HCT116 (cell line): ENCODE measurements at regions not wholly inside any gene's neighbourhood (a gene's known extent, or its start where the extent isn't known, plus 50 kb on each side); places are given as distances from the start of the nearest gene placed in this dataset.

Experiments used
- EZH2 ChIP-seq: fragments of 200-600 bp; sonication (generic); IDR thresholded peaks from 2 replicates; pipeline ENCODE4 v1.6.1; 2017; ENCODE audit warnings: antibody characterized with exemption, mixed run types
- POLR2A ChIP-seq: IDR thresholded peaks from 2 replicates; pipeline ENCODE4 v1.7.0; 2011; ENCODE audit warnings: borderline replicate concordance; ENCODE audit not compliant: insufficient read depth, insufficient read length; ENCODE audit errors: extremely low read depth
- POLR2AphosphoS5 ChIP-seq: IDR thresholded peaks from 2 replicates; pipeline ENCODE4 v1.6.1; 2011; ENCODE audit warnings: mild to moderate bottlenecking, low read depth, low read length, moderate library complexity
- TF ChIP-seq, protein P1 (sequence below), 3 experiments: fragments of 200-600 bp in 1 of 3; sonication (generic) in 1 of 3; IDR thresholded peaks in 2 of 3; conservative IDR thresholded peaks in 1 of 3; 2 replicates each; pipeline ENCODE4 v1.5.1; 2012 to 2017; ENCODE audit warnings: low read depth in 2 of 3, low read length in 2 of 3, antibody characterized with exemption in 1 of 3, borderline replicate concordance in 1 of 3, control low read depth in 1 of 3, mild to moderate bottlenecking in 1 of 3, mixed read lengths in 1 of 3, mixed run types in 1 of 3, moderate library complexity in 1 of 3; ENCODE audit not compliant: insufficient read depth in 1 of 3
- TF ChIP-seq, protein P2 (sequence below): IDR thresholded peaks from 2 replicates; pipeline ENCODE4 v1.6.1; 2012

DNA sequence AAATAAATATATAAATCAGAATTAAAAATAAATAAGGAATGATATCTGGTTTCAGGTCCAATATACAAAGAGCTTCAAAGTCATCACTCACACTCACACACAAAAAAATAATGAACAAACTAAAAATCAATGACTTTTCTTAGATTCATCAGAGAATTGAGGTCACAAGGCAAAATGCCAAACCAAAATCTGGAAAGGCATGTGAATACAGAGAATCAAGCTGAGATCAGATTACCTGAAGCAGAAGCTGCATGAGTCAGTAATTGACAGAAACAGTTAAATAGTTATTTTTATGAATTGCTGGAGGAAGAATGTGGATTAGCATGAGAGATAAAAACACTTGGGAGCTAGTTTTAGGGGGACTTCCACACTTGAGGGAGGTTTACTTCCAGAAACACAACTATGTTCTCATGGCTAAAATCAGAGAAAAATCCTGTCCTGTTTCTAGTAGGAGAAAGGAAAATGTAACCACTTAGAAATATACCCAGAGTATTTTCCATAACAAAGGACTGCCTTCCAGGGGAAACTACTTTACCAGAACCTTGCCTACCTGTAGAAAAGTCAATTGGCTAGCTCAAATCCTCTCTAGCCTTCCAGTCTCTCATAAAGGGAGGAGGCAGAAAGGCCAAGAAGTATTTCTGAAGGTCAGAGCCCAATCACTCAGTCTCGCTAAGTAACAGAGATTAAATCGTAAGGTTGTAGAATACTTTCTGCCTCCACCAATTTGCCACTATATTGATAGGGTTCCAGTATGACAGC lies 536.6 kb upstream of the NR5A2 start:
- TF ChIP-seq POLR2A (no peak), POLR2AphosphoS5 (no peak), EZH2 (no peak)
- TF ChIP-seq, protein P1, sequence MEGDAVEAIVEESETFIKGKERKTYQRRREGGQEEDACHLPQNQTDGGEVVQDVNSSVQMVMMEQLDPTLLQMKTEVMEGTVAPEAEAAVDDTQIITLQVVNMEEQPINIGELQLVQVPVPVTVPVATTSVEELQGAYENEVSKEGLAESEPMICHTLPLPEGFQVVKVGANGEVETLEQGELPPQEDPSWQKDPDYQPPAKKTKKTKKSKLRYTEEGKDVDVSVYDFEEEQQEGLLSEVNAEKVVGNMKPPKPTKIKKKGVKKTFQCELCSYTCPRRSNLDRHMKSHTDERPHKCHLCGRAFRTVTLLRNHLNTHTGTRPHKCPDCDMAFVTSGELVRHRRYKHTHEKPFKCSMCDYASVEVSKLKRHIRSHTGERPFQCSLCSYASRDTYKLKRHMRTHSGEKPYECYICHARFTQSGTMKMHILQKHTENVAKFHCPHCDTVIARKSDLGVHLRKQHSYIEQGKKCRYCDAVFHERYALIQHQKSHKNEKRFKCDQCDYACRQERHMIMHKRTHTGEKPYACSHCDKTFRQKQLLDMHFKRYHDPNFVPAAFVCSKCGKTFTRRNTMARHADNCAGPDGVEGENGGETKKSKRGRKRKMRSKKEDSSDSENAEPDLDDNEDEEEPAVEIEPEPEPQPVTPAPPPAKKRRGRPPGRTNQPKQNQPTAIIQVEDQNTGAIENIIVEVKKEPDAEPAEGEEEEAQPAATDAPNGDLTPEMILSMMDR (IDR thresholded peaks at IDR 0.05 in 2 of 3, conservative IDR thresholded peaks at IDR 0.05 in 1 of 3; ENCODE audit: borderline replicate concordance in 1 of 3, insufficient read depth in 1 of 3, low read depth in 2 of 3, low read length in 2 of 3): no peak
- TF ChIP-seq, protein P2, sequence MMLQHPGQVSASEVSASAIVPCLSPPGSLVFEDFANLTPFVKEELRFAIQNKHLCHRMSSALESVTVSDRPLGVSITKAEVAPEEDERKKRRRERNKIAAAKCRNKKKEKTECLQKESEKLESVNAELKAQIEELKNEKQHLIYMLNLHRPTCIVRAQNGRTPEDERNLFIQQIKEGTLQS: no peak
